Inflammatory macrophage treated with lipopolysaccharide for 4 hours (primary cell): ENCODE measurements at regions not wholly inside any gene's neighbourhood (a gene's known extent, or its start where the extent isn't known, plus 50 kb on each side); places are given as distances from the start of the nearest gene placed in this dataset.
"Not testable (repeated sequence)": the region's sequence is repeated elsewhere in the genome, so short reads cannot be mapped to it uniquely, and the experiment has no call there.

Experiments used
- DNase-seq: peaks from one replicate; pipeline ENCODE4 v3.0.0-alpha.2; 2020

GRCh38 chr20:48215536-48215935 is 430.3 kb upstream of the SULF2 start:
- DNase-seq, result no peak

- DNase-seq, result no peak
Observed at GRCh38 chr20:48214601-48215000, 429.3 kb upstream of the SULF2 start.

GRCh38 chr20:48213635-48214034 is 428.4 kb upstream of the SULF2 start:
- DNase-seq, result not testable (repeated sequence)

- DNase-seq, result no peak
Observed at GRCh38 chr20:48212806-48213509, 427.7 kb upstream of the SULF2 start.

- DNase-seq, result no peak
Observed at GRCh38 chr20:48211847-48212246, 426.6 kb upstream of the SULF2 start.

GRCh38 chr20:48211238-48211637 is 426.0 kb upstream of the SULF2 start:
- DNase-seq, result no peak

- no peak for DNase-seq
Observed at GRCh38 chr20:48210111-48211027, 425.1 kb upstream of the SULF2 start.

- DNase-seq, result no peak
Observed at GRCh38 chr20:48209102-48209501, 423.8 kb upstream of the SULF2 start.

- DNase-seq, result no peak
Observed at GRCh38 chr20:48208176-48208575, 422.9 kb upstream of the SULF2 start.

- DNase-seq, result no peak
Observed at GRCh38 chr20:48207505-48207904, 422.2 kb upstream of the SULF2 start.

GRCh38 chr20:48205786-48206185 is 420.5 kb upstream of the SULF2 start:
- DNase-seq, result no peak

GRCh38 chr20:48205281-48205782 is 420.1 kb upstream of the SULF2 start:
- no peak for DNase-seq

- DNase-seq, result no peak
Observed at GRCh38 chr20:48204499-48204898, 419.2 kb upstream of the SULF2 start.

- no peak for DNase-seq
Observed at GRCh38 chr20:48203252-48203651, 418.0 kb upstream of the SULF2 start.

- DNase-seq, result no peak
Observed at GRCh38 chr20:48202334-48203113, 417.2 kb upstream of the SULF2 start.

GRCh38 chr20:48201885-48202284 is 416.6 kb upstream of the SULF2 start:
- no peak for DNase-seq

GRCh38 chr20:48201188-48201587 is 415.9 kb upstream of the SULF2 start:
- DNase-seq, result no peak

- DNase-seq, result no peak
Observed at GRCh38 chr20:48198929-48199451, 413.7 kb upstream of the SULF2 start.

- no peak for DNase-seq
Observed at GRCh38 chr20:48197066-48197465, 411.8 kb upstream of the SULF2 start.

GRCh38 chr20:48196486-48196885 is 411.2 kb upstream of the SULF2 start:
- no peak for DNase-seq

- DNase-seq, result no peak
Observed at GRCh38 chr20:48196001-48196400, 410.7 kb upstream of the SULF2 start.

GRCh38 chr20:48195121-48195870 is 410.0 kb upstream of the SULF2 start:
- DNase-seq, result no peak
